ENCODE measurements at regions not wholly inside any gene's neighbourhood (a gene's known extent, or its start where the extent isn't known, plus 50 kb on each side); places are given as distances from the start of the nearest gene placed in this dataset.

- Histone ChIP-seq H2AK5ac (ENCODE audit: low read length, severe bottlenecking) (no peak overlapping the region), H4K91ac (ENCODE audit: low read length) (no peak overlapping the region), H2BK120ac (ENCODE audit: low read depth, low read length) (no peak overlapping the region), H3K4ac (ENCODE audit: low read depth in 1 of 2, low read length in 2 of 2) (no peak overlapping the region), H3K18ac (ENCODE audit: low read depth in 1 of 2, low read length in 2 of 2) (no peak overlapping the region), H2AFZ (ENCODE audit: low read depth, low read length) (no peak overlapping the region), H2BK5ac (ENCODE audit: low read depth, low read length, poor library complexity, severe bottlenecking) (no peak overlapping the region), H2BK15ac (ENCODE audit: low read depth, poor library complexity, severe bottlenecking) (no peak overlapping the region), H3K4me1 (ENCODE audit: control insufficient read depth, insufficient read depth, low read depth, low read length) (peaks cover 5% of the 10 kb centered on the region), H3K9me3 (ENCODE audit: control insufficient read depth, low read length) (no peaks in the 10 kb centered on the region), H3K4me2 (ENCODE audit: low read length, poor library complexity, severe bottlenecking) (no peak overlapping the region), H3K4me3 (ENCODE audit: insufficient read depth in 1 of 2, low read depth in 1 of 2, low read length in 2 of 2) (peak overlapping the region in 1 of 2 experiments; percentile 46), H3K23ac (ENCODE audit: low read length in 2 of 2) (no peak overlapping the region), H3K14ac (ENCODE audit: low read length in 2 of 2) (no peak overlapping the region), H3K9ac (ENCODE audit: low read length) (peak overlapping the region; percentile 1), H3K79me1 (replicated peaks; ENCODE audit: low read length, poor library complexity, severe bottlenecking) (no peaks in the 10 kb centered on the region), H2BK12ac (ENCODE audit: low read length in 2 of 2) (no peak overlapping the region), H4K8ac (ENCODE audit: low read length) (no peak overlapping the region), H3K36me3 (ENCODE audit: control insufficient read depth in 1 of 2, insufficient read depth in 2 of 2, low read depth in 1 of 2, low read length in 2 of 2) (no peaks in the 10 kb centered on the region), H3K27ac (ENCODE audit: low read length, poor library complexity, severe bottlenecking) (no peak overlapping the region), H3K27me3 (ENCODE audit: control insufficient read depth in 1 of 2, insufficient read depth in 1 of 2, low read length in 2 of 2) (peaks cover 45 to 68% of the 10 kb centered on the region in 2 experiments)
- WGBS, result 58% methylated on average over 9 of the region's 10 CpGs
- DNase-seq, result peak; percentile 5
Observed at GRCh38 chr15:69595009-69595791, 142.6 kb downstream of the RPLP1 start.

GRCh38 chr15:69597061-69597592 lies 144.5 kb downstream of the RPLP1 start:
- Histone ChIP-seq H3K18ac (ENCODE audit: low read depth in 1 of 2, low read length in 2 of 2) (no peak overlapping the region), H3K9me3 (ENCODE audit: control insufficient read depth, low read length) (no peaks in the 10 kb centered on the region), H3K27me3 (ENCODE audit: control insufficient read depth in 1 of 2, insufficient read depth in 1 of 2, low read length in 2 of 2) (peaks cover 65 to 85% of the 10 kb centered on the region in 2 experiments), H3K9ac (ENCODE audit: low read length) (no peak overlapping the region), H3K23ac (ENCODE audit: low read length in 2 of 2) (no peak overlapping the region), H2BK12ac (ENCODE audit: low read length in 2 of 2) (no peak overlapping the region), H2AFZ (ENCODE audit: low read depth, low read length) (no peak overlapping the region), H2AK5ac (ENCODE audit: low read length, severe bottlenecking) (no peak overlapping the region), H3K14ac (ENCODE audit: low read length in 2 of 2) (no peak overlapping the region), H4K8ac (ENCODE audit: low read length) (no peak overlapping the region), H3K27ac (ENCODE audit: low read length, poor library complexity, severe bottlenecking) (no peak overlapping the region), H4K91ac (ENCODE audit: low read length) (no peak overlapping the region), H2BK15ac (ENCODE audit: low read depth, poor library complexity, severe bottlenecking) (no peak overlapping the region), H3K4me3 (ENCODE audit: insufficient read depth in 1 of 2, low read depth in 1 of 2, low read length in 2 of 2) (no peak overlapping the region), H3K4ac (ENCODE audit: low read depth in 1 of 2, low read length in 2 of 2) (no peak overlapping the region), H2BK5ac (ENCODE audit: low read depth, low read length, poor library complexity, severe bottlenecking) (no peak overlapping the region), H3K36me3 (ENCODE audit: control insufficient read depth in 1 of 2, insufficient read depth in 2 of 2, low read depth in 1 of 2, low read length in 2 of 2) (no peaks in the 10 kb centered on the region), H3K4me1 (ENCODE audit: control insufficient read depth, insufficient read depth, low read depth, low read length) (peaks cover 3% of the 10 kb centered on the region), H3K79me1 (replicated peaks; ENCODE audit: low read length, poor library complexity, severe bottlenecking) (no peaks in the 10 kb centered on the region), H2BK120ac (ENCODE audit: low read depth, low read length) (no peak overlapping the region), H3K4me2 (ENCODE audit: low read length, poor library complexity, severe bottlenecking) (no peak overlapping the region)
- WGBS, result 84% methylated on average over 4 of the region's 4 CpGs
- no peak for DNase-seq

GRCh38 chr15:69599271-69599670 lies 146.7 kb downstream of the RPLP1 start:
- Histone ChIP-seq H4K8ac (ENCODE audit: low read length) (no peak overlapping the region), H2BK5ac (ENCODE audit: low read depth, low read length, poor library complexity, severe bottlenecking) (no peak overlapping the region), H3K23ac (ENCODE audit: low read length in 2 of 2) (no peak overlapping the region), H3K9me3 (ENCODE audit: control insufficient read depth, low read length) (no peaks in the 10 kb centered on the region), H3K4me3 (ENCODE audit: insufficient read depth in 1 of 2, low read depth in 1 of 2, low read length in 2 of 2) (no peak overlapping the region), H2BK12ac (ENCODE audit: low read length in 2 of 2) (no peak overlapping the region), H3K36me3 (ENCODE audit: control insufficient read depth in 1 of 2, insufficient read depth in 2 of 2, low read depth in 1 of 2, low read length in 2 of 2) (no peaks in the 10 kb centered on the region), H4K91ac (ENCODE audit: low read length) (no peak overlapping the region), H2AK5ac (ENCODE audit: low read length, severe bottlenecking) (no peak overlapping the region), H2BK120ac (ENCODE audit: low read depth, low read length) (no peak overlapping the region), H3K79me1 (replicated peaks; ENCODE audit: low read length, poor library complexity, severe bottlenecking) (no peaks in the 10 kb centered on the region), H2AFZ (ENCODE audit: low read depth, low read length) (no peak overlapping the region), H3K4ac (ENCODE audit: low read depth in 1 of 2, low read length in 2 of 2) (no peak overlapping the region), H3K4me1 (ENCODE audit: control insufficient read depth, insufficient read depth, low read depth, low read length) (peaks cover 3% of the 10 kb centered on the region), H3K27ac (ENCODE audit: low read length, poor library complexity, severe bottlenecking) (no peak overlapping the region), H3K27me3 (ENCODE audit: control insufficient read depth in 1 of 2, insufficient read depth in 1 of 2, low read length in 2 of 2) (peaks cover 82 to 95% of the 10 kb centered on the region in 2 experiments), H3K4me2 (ENCODE audit: low read length, poor library complexity, severe bottlenecking) (no peak overlapping the region), H3K18ac (ENCODE audit: low read depth in 1 of 2, low read length in 2 of 2) (no peak overlapping the region), H3K14ac (ENCODE audit: low read length in 2 of 2) (no peak overlapping the region), H2BK15ac (ENCODE audit: low read depth, poor library complexity, severe bottlenecking) (no peak overlapping the region), H3K9ac (ENCODE audit: low read length) (no peak overlapping the region)
- 69% methylated on average over 5 of the region's 5 CpGs for whole genome bisulfite sequencing
- DNase-seq, result no peak

- Histone ChIP-seq H2BK5ac (ENCODE audit: low read depth, low read length, poor library complexity, severe bottlenecking) (no peak overlapping the region), H4K8ac (ENCODE audit: low read length) (no peak overlapping the region), H2BK12ac (ENCODE audit: low read length in 2 of 2) (no peak overlapping the region), H3K18ac (ENCODE audit: low read depth in 1 of 2, low read length in 2 of 2) (no peak overlapping the region), H3K9me3 (ENCODE audit: control insufficient read depth, low read length) (no peaks in the 10 kb centered on the region), H3K36me3 (ENCODE audit: control insufficient read depth in 1 of 2, insufficient read depth in 2 of 2, low read depth in 1 of 2, low read length in 2 of 2) (no peaks in the 10 kb centered on the region), H3K14ac (ENCODE audit: low read length in 2 of 2) (no peak overlapping the region), H2AFZ (ENCODE audit: low read depth, low read length) (no peak overlapping the region), H3K4me2 (ENCODE audit: low read length, poor library complexity, severe bottlenecking) (no peak overlapping the region), H3K27ac (ENCODE audit: low read length, poor library complexity, severe bottlenecking) (no peak overlapping the region), H2BK120ac (ENCODE audit: low read depth, low read length) (no peak overlapping the region), H3K27me3 (ENCODE audit: control insufficient read depth in 1 of 2, insufficient read depth in 1 of 2, low read length in 2 of 2) (peaks cover 86 to 88% of the 10 kb centered on the region in 2 experiments), H3K9ac (ENCODE audit: low read length) (no peak overlapping the region), H3K23ac (ENCODE audit: low read length in 2 of 2) (no peak overlapping the region), H3K4me1 (ENCODE audit: control insufficient read depth, insufficient read depth, low read depth, low read length) (peaks cover under 1% of the 10 kb centered on the region), H2BK15ac (ENCODE audit: low read depth, poor library complexity, severe bottlenecking) (no peak overlapping the region), H2AK5ac (ENCODE audit: low read length, severe bottlenecking) (no peak overlapping the region), H4K91ac (ENCODE audit: low read length) (no peak overlapping the region), H3K4me3 (ENCODE audit: insufficient read depth in 1 of 2, low read depth in 1 of 2, low read length in 2 of 2) (no peak overlapping the region), H3K79me1 (replicated peaks; ENCODE audit: low read length, poor library complexity, severe bottlenecking) (no peaks in the 10 kb centered on the region), H3K4ac (ENCODE audit: low read depth in 1 of 2, low read length in 2 of 2) (no peak overlapping the region)
- DNase-seq, result no peak
- 75% methylated on average over 3 of the region's 3 CpGs for WGBS
Observed at GRCh38 chr15:69600556-69601085, 148.0 kb downstream of the RPLP1 start.
